WTC11 (cell line): ENCODE measurements at regions not wholly inside any gene's neighbourhood (a gene's known extent, or its start where the extent isn't known, plus 50 kb on each side); places are given as distances from the start of the nearest gene placed in this dataset.

ENCODE experiments used
- ATAC-seq: fragments of 200-7000 bp; cut with Tn5 transposase; 2 replicates; pipeline ENCODE4 v1.10.0; 2021; ENCODE audit warnings: mild to moderate bottlenecking, moderate library complexity
- CTCF ChIA-PET: fragments of 300-600 bp; sonication (Branson Sonifier 250); formaldehyde crosslinking; loops from one replicate; lab custom pipeline; 2021; ENCODE audit warnings: antibody characterized with exemption; lab: Charles Lee
- POLR2A ChIA-PET: fragments of 350-600 bp; sonication (Branson Sonifier 250); formaldehyde crosslinking; loops from one replicate; lab custom pipeline; 2021; ENCODE audit warnings: antibody characterized with exemption; lab: Charles Lee
- DNase-seq: peaks from one replicate; pipeline ENCODE4 v3.0.0; 2021; ENCODE audit warnings: low spot score
- H3K27ac Mint-ChIP-seq: 2 replicates; pipeline ENCODE4 v1.8.0; 2021; ENCODE audit warnings: mixed read lengths
- H3K27me3 Mint-ChIP-seq: 2 replicates; pipeline ENCODE4 v1.8.0; 2021; ENCODE audit warnings: low read depth, mild to moderate bottlenecking, moderate library complexity, mixed read lengths
- H3K36me3 Mint-ChIP-seq: 2 replicates; pipeline ENCODE4 v1.8.0; 2021; ENCODE audit warnings: mixed read lengths
- H3K4me1 Mint-ChIP-seq: 2 replicates; pipeline ENCODE4 v1.8.0; 2022; ENCODE audit warnings: mixed read lengths
- H3K4me3 Mint-ChIP-seq: 2 replicates; pipeline ENCODE4 v1.8.0; 2021; ENCODE audit warnings: mild to moderate bottlenecking, moderate library complexity, mixed read lengths
- H3K9me3 Mint-ChIP-seq: 2 replicates; pipeline ENCODE4 v1.8.0; 2021; ENCODE audit warnings: mixed read lengths
- ATF3 ChIP-seq: sonication (generic); formaldehyde crosslinking; conservative IDR thresholded peaks from 2 replicates; pipeline ENCODE4 v1.8.1; 2022; ENCODE audit warnings: mild to moderate bottlenecking, missing genetic modification reagents
- CREM ChIP-seq: sonication (generic); formaldehyde crosslinking; IDR thresholded peaks from 2 replicates; pipeline ENCODE4 v1.8.1; 2022; ENCODE audit warnings: mild to moderate bottlenecking, missing genetic modification reagents, moderate library complexity
- E2F1 ChIP-seq: sonication (generic); formaldehyde crosslinking; IDR thresholded peaks from 2 replicates; pipeline ENCODE4 v1.8.0; 2022; ENCODE audit warnings: mild to moderate bottlenecking, missing genetic modification reagents
- FOXK1 ChIP-seq: sonication (generic); formaldehyde crosslinking; IDR thresholded peaks from 2 replicates; pipeline ENCODE4 v1.8.0; 2022; ENCODE audit warnings: mild to moderate bottlenecking, moderate library complexity, missing genetic modification reagents
- FOXP1 ChIP-seq: sonication (generic); formaldehyde crosslinking; IDR thresholded peaks from 2 replicates; pipeline ENCODE4 v1.8.0; 2022; ENCODE audit warnings: missing genetic modification reagents, mild to moderate bottlenecking, moderate library complexity, borderline replicate concordance
- FOXP4 ChIP-seq: sonication (generic); formaldehyde crosslinking; IDR thresholded peaks from 2 replicates; pipeline ENCODE4 v1.8.0; 2022; ENCODE audit warnings: mild to moderate bottlenecking, missing genetic modification reagents
- MAX ChIP-seq: sonication (generic); formaldehyde crosslinking; IDR thresholded peaks from 2 replicates; pipeline ENCODE4 v1.8.0; 2022; ENCODE audit warnings: mild to moderate bottlenecking, missing genetic modification reagents
- NFATC4 ChIP-seq: fragments of 250-450 bp; sonication (Bioruptor Pico); IDR thresholded peaks from 2 replicates; pipeline ENCODE4 v1.9.0; 2021; ENCODE audit warnings: mild to moderate bottlenecking
- NR2C2 ChIP-seq: sonication (generic); formaldehyde crosslinking; IDR thresholded peaks from 2 replicates; pipeline ENCODE4 v1.8.0; 2022; ENCODE audit warnings: mild to moderate bottlenecking, missing genetic modification reagents
- SOX15 ChIP-seq: fragments of 250-450 bp; sonication (Bioruptor Pico); IDR thresholded peaks from 2 replicates; pipeline ENCODE4 v1.9.0; 2021; ENCODE audit warnings: mild to moderate bottlenecking
- ZBTB21 ChIP-seq: sonication (generic); formaldehyde crosslinking; IDR thresholded peaks from 2 replicates; pipeline ENCODE4 v1.8.1; 2023; ENCODE audit warnings: mild to moderate bottlenecking, missing genetic modification reagents, borderline replicate concordance
- ZNF317 ChIP-seq: sonication (generic); formaldehyde crosslinking; IDR thresholded peaks from 2 replicates; pipeline ENCODE4 v1.8.1; 2023; ENCODE audit warnings: low read depth, mild to moderate bottlenecking, moderate library complexity, missing genetic modification reagents, borderline replicate concordance
- ZNF423 ChIP-seq: fragments of 250-450 bp; sonication (Bioruptor Pico); IDR thresholded peaks from 2 replicates; pipeline ENCODE4 v2.1.2; 2022; ENCODE audit warnings: mild to moderate bottlenecking, moderate library complexity
- ZNF425 ChIP-seq: fragments of 250-450 bp; sonication (Bioruptor Pico); conservative IDR thresholded peaks from 2 replicates; pipeline ENCODE4 v1.9.0; 2021; ENCODE audit warnings: mild to moderate bottlenecking
- ZNF671 ChIP-seq: fragments of 250-450 bp; sonication (Bioruptor Pico); IDR thresholded peaks from 2 replicates; pipeline ENCODE4 v1.8.0; 2021; ENCODE audit warnings: mild to moderate bottlenecking
- TF ChIP-seq, protein P1 (sequence below): fragments of 250-450 bp; sonication (Bioruptor Pico); IDR thresholded peaks from 2 replicates; pipeline ENCODE4 v1.9.0; 2021; ENCODE audit warnings: mild to moderate bottlenecking

DNA sequence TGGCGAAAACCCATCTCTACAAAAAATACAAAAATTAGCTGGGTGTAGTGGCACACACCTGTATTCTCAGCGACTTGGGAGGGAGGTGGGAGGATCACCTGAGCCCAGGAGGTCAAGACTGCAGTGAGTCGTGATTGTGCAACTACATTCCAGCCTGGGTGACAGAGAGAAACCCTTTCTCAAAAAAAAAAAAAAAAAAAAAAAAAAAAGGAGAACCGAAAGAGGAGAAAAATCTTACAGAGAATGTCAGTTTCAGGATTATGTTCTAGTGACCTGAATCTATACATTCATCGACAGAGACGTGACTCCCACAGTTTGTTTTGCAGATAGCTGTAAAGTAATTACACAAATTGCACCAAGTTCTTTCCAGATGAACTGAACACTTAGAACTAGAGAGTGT lies 187.8 kb downstream of the FTCDNL1 start:
- DNase-seq, result no peak

More for the DNA sequence above, 187.8 kb downstream of the FTCDNL1 start:
- Mint-ChIP-seq H3K36me3 (no peaks in the 10 kb centered on the region), H3K4me3 (no peak overlapping the region), H3K4me1 (peaks cover 5% of the 10 kb centered on the region; the same call in 1 of the 2 replicates), H3K9me3 (no peaks in the 10 kb centered on the region), H3K27ac (no peak overlapping the region), H3K27me3 (peaks cover 14% of the 10 kb centered on the region)
- CTCF ChIA-PET, result no interaction called here
- TF ChIP-seq, protein P1, sequence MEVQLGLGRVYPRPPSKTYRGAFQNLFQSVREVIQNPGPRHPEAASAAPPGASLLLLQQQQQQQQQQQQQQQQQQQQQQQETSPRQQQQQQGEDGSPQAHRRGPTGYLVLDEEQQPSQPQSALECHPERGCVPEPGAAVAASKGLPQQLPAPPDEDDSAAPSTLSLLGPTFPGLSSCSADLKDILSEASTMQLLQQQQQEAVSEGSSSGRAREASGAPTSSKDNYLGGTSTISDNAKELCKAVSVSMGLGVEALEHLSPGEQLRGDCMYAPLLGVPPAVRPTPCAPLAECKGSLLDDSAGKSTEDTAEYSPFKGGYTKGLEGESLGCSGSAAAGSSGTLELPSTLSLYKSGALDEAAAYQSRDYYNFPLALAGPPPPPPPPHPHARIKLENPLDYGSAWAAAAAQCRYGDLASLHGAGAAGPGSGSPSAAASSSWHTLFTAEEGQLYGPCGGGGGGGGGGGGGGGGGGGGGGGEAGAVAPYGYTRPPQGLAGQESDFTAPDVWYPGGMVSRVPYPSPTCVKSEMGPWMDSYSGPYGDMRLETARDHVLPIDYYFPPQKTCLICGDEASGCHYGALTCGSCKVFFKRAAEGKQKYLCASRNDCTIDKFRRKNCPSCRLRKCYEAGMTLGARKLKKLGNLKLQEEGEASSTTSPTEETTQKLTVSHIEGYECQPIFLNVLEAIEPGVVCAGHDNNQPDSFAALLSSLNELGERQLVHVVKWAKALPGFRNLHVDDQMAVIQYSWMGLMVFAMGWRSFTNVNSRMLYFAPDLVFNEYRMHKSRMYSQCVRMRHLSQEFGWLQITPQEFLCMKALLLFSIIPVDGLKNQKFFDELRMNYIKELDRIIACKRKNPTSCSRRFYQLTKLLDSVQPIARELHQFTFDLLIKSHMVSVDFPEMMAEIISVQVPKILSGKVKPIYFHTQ (CRISPR knock-in tag), result no peak
- TF ChIP-seq FOXP1 (no peak), NFATC4 (CRISPR knock-in tag) (no peak), CREM (CRISPR knock-in tag) (no peak), ZNF671 (no peak), ATF3 (CRISPR knock-in tag) (no peak), ZBTB21 (no peak), ZNF317 (no peak), FOXP4 (no peak), ZNF425 (CRISPR knock-in tag) (no peak), FOXK1 (no peak), MAX (CRISPR knock-in tag) (no peak), SOX15 (CRISPR knock-in tag) (no peak), ZNF423 (CRISPR knock-in tag) (no peak), E2F1 (CRISPR knock-in tag) (no peak), NR2C2 (CRISPR knock-in tag) (no peak)
- no peak for ATAC-seq
- POLR2A ChIA-PET, result no interaction called here
